ENCODE measurements at regions not wholly inside any gene's neighbourhood (a gene's known extent, or its start where the extent isn't known, plus 50 kb on each side); places are given as distances from the start of the nearest gene placed in this dataset.

DNA sequence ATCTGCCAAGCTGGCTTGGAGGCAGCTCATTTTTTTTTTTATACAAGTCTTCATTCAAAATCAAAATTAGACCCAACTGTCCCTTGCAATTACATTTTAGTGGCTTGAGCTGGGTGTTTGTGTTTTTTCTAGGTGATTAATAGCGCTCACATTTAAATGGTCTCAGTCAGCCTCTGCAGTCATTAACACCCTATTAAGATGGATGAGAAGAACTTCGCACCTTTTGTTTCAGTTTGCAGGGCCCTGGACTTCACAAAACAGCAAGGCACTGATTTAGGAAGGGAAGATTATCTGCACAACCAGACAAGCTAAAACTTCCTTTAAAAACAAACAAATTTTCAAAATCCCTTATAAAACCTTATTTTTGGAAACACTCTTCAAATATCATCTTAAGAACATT is 374.8 kb downstream of the EFNA5 start:
- Histone ChIP-seq H3K9ac (no peak overlapping the region), H3K27me3 (no peaks in the 10 kb centered on the region), H3K4me3 (no peak overlapping the region), H4K20me1 (no peaks in the 10 kb centered on the region), H3K36me3 (no peaks in the 10 kb centered on the region), H3K9me3 (peaks cover 4% of the 10 kb centered on the region; the same call in 1 of the 2 replicates), H3K4me2 (peak overlapping the region; percentile 38; the same call in 1 of the 2 replicates), H3K4me1 (peaks cover 22% of the 10 kb centered on the region), H3K27ac (no peak overlapping the region)
- no peak for TF ChIP-seq Cebpa-rat (IDR thresholded peaks at IDR 0.05)

DNA sequence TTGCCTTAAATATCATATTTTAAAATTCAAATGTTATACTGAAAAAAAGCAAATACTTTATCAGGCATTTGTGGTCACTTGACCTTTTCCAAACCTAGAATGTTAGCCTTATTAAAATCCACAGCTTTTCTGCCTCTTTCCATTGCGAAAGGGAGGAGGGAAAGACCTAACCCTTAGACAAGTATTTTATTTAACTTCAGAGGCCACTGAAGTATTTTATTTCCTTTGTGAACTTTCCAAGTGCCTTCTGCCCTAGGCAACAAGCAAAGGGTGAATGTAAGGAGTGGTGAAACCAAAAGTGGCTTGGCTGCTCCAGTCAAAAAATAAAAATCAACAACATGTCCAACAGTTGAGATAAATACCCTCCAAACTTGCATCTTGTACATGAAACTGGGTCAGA is 376.1 kb downstream of the EFNA5 start:
- no peaks in the 10 kb centered on the region for H3K27me3 ChIP-seq
- peaks cover 4% of the 10 kb centered on the region; the same call in 1 of the 2 replicates for H3K9me3 ChIP-seq
- H3K27ac ChIP-seq: no peak overlapping the region
- TF ChIP-seq Cebpa-rat (IDR thresholded peaks at IDR 0.05): no peak
- H3K9ac ChIP-seq: no peak overlapping the region
- H3K4me1 ChIP-seq: peaks cover 22% of the 10 kb centered on the region
- no peak overlapping the region for H3K4me3 ChIP-seq
- peak overlapping the region; percentile 51 for H3K4me2 ChIP-seq
- H4K20me1 ChIP-seq: no peaks in the 10 kb centered on the region
- no peaks in the 10 kb centered on the region for H3K36me3 ChIP-seq

DNA sequence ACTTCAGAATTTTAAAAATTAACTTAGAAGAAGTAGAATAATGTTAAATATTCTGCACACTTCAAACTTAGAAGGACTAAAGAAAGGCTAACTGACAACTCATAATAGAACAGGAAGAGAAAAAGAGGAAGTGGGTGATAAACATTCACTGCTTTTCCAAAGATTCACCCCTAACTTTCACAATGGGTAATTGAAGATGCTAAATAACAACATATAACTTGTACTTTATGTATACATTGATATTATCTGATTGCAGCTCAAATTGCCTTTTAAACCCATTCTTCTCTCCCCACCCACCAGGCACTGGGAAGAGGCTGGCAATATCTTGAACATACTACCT is 376.6 kb downstream of the EFNA5 start:
- no peaks in the 10 kb centered on the region for H4K20me1 ChIP-seq
- H3K9ac ChIP-seq: no peak overlapping the region
- peaks cover 4% of the 10 kb centered on the region; the same call in 1 of the 2 replicates for H3K9me3 ChIP-seq
- H3K4me1 ChIP-seq: peaks cover 26% of the 10 kb centered on the region
- TF ChIP-seq Cebpa-rat (IDR thresholded peaks at IDR 0.05): no peak
- H3K4me3 ChIP-seq: no peak overlapping the region
- no peak overlapping the region for H3K27ac ChIP-seq
- H3K4me2 ChIP-seq: peak overlapping the region; percentile 51
- no peaks in the 10 kb centered on the region for H3K36me3 ChIP-seq
- no peaks in the 10 kb centered on the region for H3K27me3 ChIP-seq

DNA sequence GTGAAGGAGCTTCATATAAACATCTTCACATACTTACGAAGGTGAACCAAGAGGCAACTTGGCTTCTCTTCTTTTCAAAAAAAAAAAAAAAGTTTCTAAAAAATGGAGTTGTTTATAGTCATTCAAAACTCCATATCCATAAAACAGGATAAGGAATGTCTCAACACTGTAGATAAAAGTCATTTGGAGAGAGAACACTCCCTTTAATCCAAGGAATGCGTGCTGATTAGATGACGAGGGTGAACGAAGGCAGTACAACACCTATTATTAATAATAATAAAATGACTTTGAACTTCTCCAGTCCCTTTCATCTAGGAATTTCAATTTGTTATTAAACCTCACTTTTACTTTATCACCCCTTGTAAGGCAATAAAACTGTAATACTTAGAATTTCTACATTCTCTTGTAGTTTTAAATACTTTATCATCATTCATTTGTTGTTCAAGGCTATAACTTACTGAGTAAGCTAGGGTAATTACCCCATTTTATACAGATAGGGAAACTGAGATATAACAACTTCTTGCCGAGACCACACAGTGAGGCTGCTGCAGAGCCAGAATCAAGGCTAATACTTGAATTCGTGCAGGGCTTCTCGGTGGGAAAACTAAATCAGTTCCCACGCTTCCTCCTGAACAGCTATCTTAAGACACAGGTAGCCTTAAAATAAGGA is 377.1 kb downstream of the EFNA5 start:
- no peak for TF ChIP-seq Cebpa-rat (IDR thresholded peaks at IDR 0.05)
- Histone ChIP-seq H3K9me3 (peaks cover 4% of the 10 kb centered on the region; the same call in 1 of the 2 replicates), H3K27ac (no peak overlapping the region), H3K4me3 (no peak overlapping the region), H3K4me1 (peaks cover 31% of the 10 kb centered on the region), H3K27me3 (no peaks in the 10 kb centered on the region), H3K4me2 (peak overlapping the region; percentile 51), H3K36me3 (no peaks in the 10 kb centered on the region), H3K9ac (no peak overlapping the region), H4K20me1 (no peaks in the 10 kb centered on the region)

DNA sequence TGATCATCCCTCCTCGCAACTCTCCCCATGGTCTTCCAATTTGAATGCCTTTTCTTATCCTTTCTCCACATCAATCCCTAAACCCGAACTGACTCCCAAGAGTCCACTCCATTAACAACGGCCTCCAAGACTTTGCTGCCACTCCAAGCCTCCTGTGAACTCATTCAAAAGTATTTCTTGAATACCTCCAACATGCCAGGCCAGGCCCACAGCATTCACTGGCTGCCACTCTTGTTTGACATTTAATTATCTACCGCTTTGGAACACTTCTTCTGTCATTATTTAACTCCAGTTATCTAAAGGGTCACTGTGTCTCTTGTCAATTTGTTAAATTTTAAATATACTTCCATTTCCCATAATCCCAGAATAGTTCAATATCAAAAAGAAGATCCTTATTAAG is 378.9 kb downstream of the EFNA5 start:
- no peak for TF ChIP-seq Cebpa-rat (IDR thresholded peaks at IDR 0.05)
- Histone ChIP-seq H3K27me3 (no peaks in the 10 kb centered on the region), H3K36me3 (no peaks in the 10 kb centered on the region), H3K4me2 (no peak overlapping the region), H3K9me3 (peaks cover 4% of the 10 kb centered on the region; the same call in 1 of the 2 replicates), H3K4me3 (no peak overlapping the region), H3K9ac (no peak overlapping the region), H3K27ac (no peak overlapping the region), H3K4me1 (peaks cover 31% of the 10 kb centered on the region), H4K20me1 (no peaks in the 10 kb centered on the region)

DNA sequence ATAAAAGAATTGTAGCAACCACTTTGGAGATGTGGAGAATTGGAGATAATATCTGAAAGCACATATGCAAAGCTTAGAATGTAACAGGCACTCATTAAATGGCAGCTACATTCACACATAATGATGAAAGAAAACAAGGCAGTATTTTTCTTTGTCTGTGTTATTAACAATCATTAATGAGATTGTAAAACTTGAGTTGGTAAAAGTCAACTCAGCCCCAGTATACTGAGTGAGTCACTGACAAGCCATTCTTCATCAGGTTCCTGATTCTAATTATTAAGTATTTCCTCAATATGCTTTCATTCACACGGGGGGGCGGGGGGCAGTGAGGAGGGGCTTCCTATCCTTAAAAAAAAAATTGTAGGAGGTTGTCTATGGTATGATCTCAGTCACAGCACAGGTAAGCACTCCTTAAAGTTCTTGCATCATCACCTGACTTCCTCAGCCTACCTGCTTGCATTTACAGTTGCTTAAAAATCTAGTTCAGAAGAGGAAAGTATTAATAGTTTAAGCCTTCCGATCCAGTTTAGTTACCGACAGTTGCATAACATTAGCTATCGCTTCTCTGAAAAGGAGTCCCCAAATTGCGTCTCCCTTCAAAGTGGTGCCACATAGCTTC is 379.8 kb downstream of the EFNA5 start:
- peaks cover 23% of the 10 kb centered on the region for H3K4me1 ChIP-seq
- no peak for TF ChIP-seq Cebpa-rat (IDR thresholded peaks at IDR 0.05)
- H3K36me3 ChIP-seq: no peaks in the 10 kb centered on the region
- peaks cover 4% of the 10 kb centered on the region; the same call in 1 of the 2 replicates for H3K9me3 ChIP-seq
- no peak overlapping the region for H3K4me2 ChIP-seq
- no peak overlapping the region for H3K4me3 ChIP-seq
- no peak overlapping the region for H3K27ac ChIP-seq
- no peaks in the 10 kb centered on the region for H3K27me3 ChIP-seq
- no peak overlapping the region for H3K9ac ChIP-seq
- H4K20me1 ChIP-seq: no peaks in the 10 kb centered on the region

DNA sequence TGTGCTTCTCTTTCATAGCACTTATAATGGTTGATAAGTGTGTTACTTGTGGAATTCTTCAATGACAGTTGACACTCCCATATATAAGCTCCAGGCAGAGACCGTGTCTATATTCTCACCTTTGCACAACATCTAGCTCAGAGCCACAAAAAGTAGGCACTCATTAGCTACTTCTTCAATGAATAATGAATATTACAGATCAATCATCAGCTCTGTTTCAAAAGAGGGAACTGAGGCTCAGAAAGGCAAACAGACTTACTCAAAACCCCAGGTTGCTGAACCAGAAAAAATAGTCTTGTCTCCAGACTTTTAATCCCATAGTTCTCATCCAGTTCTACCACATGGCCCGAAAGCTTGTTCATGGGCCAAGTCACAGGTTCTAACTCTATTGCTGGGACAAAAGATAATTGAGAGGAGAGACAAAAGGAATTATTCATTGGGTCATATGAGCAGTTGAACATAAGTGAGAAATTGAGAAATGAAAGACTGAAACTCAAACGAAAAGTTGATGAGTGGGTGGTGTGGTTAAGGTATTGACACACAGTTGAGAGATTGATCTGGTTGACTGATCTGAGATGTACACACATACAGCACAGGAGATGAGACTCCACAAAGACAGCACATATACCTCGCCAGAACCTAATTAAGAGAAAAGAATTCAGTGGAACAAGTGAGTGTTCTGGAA is 381.6 kb downstream of the EFNA5 start:
- H3K4me1 ChIP-seq: peaks cover 17% of the 10 kb centered on the region
- no peak overlapping the region for H3K27ac ChIP-seq
- H3K4me2 ChIP-seq: peak overlapping the region; percentile 21; the same call in 1 of the 2 replicates
- H3K27me3 ChIP-seq: no peaks in the 10 kb centered on the region
- no peaks in the 10 kb centered on the region for H3K36me3 ChIP-seq
- no peaks in the 10 kb centered on the region for H4K20me1 ChIP-seq
- H3K9ac ChIP-seq: no peak overlapping the region
- no peak for TF ChIP-seq Cebpa-rat (IDR thresholded peaks at IDR 0.05)
- H3K4me3 ChIP-seq: no peak overlapping the region
- peaks cover 4% of the 10 kb centered on the region; the same call in 1 of the 2 replicates for H3K9me3 ChIP-seq

DNA sequence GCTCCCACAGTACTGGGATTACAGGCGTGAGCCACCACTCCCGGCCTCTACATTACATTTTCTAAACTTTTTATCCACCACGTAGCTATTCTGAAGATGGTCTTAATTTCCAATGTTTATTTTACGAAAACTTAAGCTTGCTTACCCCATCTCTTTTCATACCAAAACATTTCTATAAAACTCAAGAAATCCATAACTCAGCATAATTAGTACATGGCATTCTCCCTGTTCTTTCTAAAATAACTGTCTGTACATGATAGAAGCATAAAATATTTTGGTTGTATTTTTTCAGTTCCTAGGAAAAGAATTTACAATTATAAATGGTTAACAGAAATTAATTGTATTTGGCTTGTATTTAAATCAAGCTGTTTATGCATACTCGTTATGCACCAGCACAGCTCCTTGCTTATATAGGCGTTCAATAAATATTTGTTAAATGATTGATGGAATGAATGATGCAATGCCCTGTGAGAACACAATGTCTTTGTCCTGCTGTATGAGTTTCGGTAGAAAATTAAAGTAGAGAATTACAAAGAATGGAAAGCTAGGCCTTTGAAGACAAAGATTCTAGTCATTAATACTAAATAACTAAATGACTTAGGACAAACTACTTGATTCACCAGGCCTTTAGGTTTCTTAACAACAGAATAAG is 384.2 kb downstream of the EFNA5 start:
- H3K27me3 ChIP-seq: no peaks in the 10 kb centered on the region
- no peaks in the 10 kb centered on the region for H4K20me1 ChIP-seq
- no peak overlapping the region for H3K4me3 ChIP-seq
- H3K4me1 ChIP-seq: peaks cover 9% of the 10 kb centered on the region; the same call in 1 of the 2 replicates
- no peak overlapping the region for H3K4me2 ChIP-seq
- no peak overlapping the region for H3K9ac ChIP-seq
- no peaks in the 10 kb centered on the region for H3K9me3 ChIP-seq
- TF ChIP-seq Cebpa-rat (IDR thresholded peaks at IDR 0.05): no peak
- H3K36me3 ChIP-seq: no peaks in the 10 kb centered on the region
- H3K27ac ChIP-seq: no peak overlapping the region

DNA sequence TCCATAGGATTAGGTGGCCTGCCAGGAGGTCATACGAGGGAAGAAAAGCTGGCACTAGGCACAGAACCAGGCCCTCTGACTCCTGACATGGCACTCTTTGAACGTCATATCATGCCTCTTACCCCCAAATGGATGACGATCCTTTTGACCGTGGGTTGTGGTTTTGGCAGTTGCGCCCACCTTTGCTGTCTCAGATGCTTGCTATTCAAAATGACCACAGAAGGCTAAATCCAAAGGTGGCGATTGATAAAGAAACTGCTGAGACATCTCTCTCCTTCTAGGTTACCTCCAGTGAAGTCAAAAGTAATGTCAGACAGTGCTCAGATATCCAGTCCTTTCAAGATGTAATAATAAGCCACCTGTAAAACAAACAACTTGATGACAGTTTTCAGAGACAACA is 385.0 kb downstream of the EFNA5 start:
- Histone ChIP-seq H3K36me3 (no peaks in the 10 kb centered on the region), H3K9ac (no peak overlapping the region), H3K27ac (no peak overlapping the region), H3K27me3 (no peaks in the 10 kb centered on the region), H3K9me3 (no peaks in the 10 kb centered on the region), H3K4me1 (peaks cover 9% of the 10 kb centered on the region; the same call in 1 of the 2 replicates), H4K20me1 (no peaks in the 10 kb centered on the region), H3K4me2 (no peak overlapping the region), H3K4me3 (no peak overlapping the region)
- TF ChIP-seq Cebpa-rat (IDR thresholded peaks at IDR 0.05): no peak
